ENCODE measurements at regions not wholly inside any gene's neighbourhood (a gene's known extent, or its start where the extent isn't known, plus 50 kb on each side); places are given as distances from the start of the nearest gene placed in this dataset.

DNA sequence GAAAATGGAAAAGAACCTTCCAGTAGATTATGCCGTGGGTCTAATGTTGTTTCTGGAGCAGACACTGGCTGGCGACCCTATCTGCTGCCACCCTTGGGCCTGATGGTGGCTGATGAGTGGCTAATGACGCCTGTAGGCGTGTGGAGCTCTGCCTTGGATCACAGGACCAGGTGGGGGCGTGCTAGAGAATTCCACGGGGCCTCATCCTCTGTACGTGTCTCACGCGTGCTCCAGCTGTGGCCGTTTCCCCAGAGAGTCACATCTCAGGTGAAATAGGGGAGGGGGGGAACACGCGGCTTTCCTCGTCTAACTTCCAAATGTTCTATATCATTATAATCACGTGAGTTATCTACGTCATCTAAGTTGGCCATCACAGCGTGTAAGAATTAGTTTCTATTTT lies 160.9 kb upstream of the SMIM21 start:
- DNase-seq = no peak
- H3K27me3 ChIP-seq = no peaks in the 10 kb centered on the region
- H3K4me3 ChIP-seq = no peak overlapping the region
- no peak overlapping the region for H3K9ac ChIP-seq (ENCODE audit: low read depth in 2 of 2, low read length in 2 of 2)
- H3K4me1 ChIP-seq = no peaks in the 10 kb centered on the region
- H3K36me3 ChIP-seq = no peaks in the 10 kb centered on the region
- H3K9me3 ChIP-seq = no peaks in the 10 kb centered on the region
- intact Hi-C loops (cut with DNase I) = no loop called here
- H3K27ac ChIP-seq = no peak overlapping the region
- TF ChIP-seq, protein P1, sequence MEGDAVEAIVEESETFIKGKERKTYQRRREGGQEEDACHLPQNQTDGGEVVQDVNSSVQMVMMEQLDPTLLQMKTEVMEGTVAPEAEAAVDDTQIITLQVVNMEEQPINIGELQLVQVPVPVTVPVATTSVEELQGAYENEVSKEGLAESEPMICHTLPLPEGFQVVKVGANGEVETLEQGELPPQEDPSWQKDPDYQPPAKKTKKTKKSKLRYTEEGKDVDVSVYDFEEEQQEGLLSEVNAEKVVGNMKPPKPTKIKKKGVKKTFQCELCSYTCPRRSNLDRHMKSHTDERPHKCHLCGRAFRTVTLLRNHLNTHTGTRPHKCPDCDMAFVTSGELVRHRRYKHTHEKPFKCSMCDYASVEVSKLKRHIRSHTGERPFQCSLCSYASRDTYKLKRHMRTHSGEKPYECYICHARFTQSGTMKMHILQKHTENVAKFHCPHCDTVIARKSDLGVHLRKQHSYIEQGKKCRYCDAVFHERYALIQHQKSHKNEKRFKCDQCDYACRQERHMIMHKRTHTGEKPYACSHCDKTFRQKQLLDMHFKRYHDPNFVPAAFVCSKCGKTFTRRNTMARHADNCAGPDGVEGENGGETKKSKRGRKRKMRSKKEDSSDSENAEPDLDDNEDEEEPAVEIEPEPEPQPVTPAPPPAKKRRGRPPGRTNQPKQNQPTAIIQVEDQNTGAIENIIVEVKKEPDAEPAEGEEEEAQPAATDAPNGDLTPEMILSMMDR (IDR thresholded peaks at IDR 0.05) = no peak

DNA sequence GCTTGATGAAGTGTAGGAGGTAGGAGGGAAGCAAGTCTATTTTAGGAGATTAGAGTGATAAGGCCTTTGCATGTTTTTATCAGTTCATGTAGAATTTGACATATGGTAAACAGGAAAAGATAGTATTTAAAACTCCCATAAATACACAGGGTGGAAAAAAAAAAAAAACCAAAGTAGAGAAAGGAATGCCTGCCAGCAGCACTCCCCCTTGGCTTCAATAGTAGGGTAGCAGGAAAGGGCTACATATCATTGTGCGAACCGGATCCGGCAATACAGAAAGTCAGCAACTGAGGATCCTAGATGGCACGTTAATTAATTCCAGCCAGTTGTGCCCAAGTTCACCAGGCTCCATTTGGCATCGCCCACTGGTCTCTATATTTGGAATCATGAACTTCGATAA lies 159.6 kb upstream of the SMIM21 start:
- Histone ChIP-seq H3K4me1 (no peaks in the 10 kb centered on the region), H3K27me3 (no peaks in the 10 kb centered on the region), H3K9ac (ENCODE audit: low read depth in 2 of 2, low read length in 2 of 2) (no peak overlapping the region), H3K36me3 (no peaks in the 10 kb centered on the region), H3K4me3 (no peak overlapping the region), H3K9me3 (no peaks in the 10 kb centered on the region), H3K27ac (no peak overlapping the region)
- intact Hi-C loops (cut with DNase I) = no loop called here
- TF ChIP-seq, protein P1 (IDR thresholded peaks at IDR 0.05) = no peak
- DNase-seq = no peak

DNA sequence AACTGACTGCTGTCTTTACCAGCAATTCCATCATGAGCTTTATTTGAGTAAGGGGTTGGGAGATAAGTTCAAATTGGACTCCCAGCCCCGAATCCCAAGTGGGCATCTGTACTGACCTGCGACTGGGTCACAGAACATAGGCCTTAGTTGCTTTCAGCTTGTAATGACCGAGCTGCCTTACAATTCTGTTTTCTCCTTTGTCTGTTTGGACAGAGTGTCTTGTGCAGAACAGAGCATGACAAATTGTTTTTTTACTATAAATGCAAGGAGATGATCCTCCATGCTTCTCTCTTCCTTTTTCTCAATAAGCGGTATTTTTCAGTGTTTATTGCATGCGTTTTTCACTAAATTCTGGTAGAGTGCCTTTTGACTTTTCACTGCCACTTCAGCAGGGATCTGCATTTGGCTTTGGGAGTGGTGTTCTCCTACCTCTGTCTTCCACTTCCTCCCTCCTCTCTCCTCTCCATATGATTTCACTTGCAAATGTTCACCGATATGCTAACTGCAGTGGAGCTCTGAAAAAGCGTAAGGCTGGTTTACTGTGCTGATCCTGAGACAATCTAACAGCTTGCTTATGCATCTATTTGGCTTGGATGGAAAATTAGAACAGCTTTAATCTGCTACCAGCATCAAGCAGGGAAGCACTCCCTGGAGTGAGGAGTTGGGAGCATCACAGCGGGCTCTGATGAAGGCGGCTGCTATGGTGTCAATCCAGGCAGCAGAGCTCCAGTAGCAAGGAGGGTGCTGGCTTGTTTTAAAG lies 158.8 kb upstream of the SMIM21 start:
- intact Hi-C loops (cut with DNase I) = no loop called here
- Histone ChIP-seq H3K36me3 (no peaks in the 10 kb centered on the region), H3K27me3 (no peaks in the 10 kb centered on the region), H3K27ac (no peak overlapping the region), H3K4me1 (no peaks in the 10 kb centered on the region), H3K9me3 (no peaks in the 10 kb centered on the region), H3K9ac (ENCODE audit: low read depth in 2 of 2, low read length in 2 of 2) (no peak overlapping the region), H3K4me3 (no peak overlapping the region)
- no peak for DNase-seq
- TF ChIP-seq, protein P1 (IDR thresholded peaks at IDR 0.05) = no peak

DNA sequence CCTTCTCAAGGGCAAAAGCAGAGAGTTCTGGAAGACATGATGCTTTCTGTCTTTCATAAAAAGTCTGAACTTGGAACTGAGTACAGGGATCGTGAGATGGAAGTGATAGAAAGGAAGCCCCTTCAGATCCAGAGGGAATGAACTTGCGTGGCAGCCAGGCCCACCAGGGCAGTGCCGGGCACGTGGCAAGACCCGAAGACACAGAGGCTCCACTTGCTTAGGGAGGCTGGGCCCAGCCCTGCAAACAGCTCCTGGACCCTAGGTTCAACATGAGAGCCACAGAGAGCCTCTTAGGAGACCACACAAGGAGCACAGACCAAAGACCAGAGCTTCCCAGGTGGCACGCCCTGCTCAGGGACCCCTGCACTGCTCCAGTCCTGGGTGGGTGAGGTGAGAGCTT lies 155.4 kb upstream of the SMIM21 start:
- no peak overlapping the region for H3K27ac ChIP-seq
- DNase-seq = no peak
- intact Hi-C loops (cut with DNase I) = no loop called here
- H3K9me3 ChIP-seq = no peaks in the 10 kb centered on the region
- no peak overlapping the region for H3K4me3 ChIP-seq
- no peaks in the 10 kb centered on the region for H3K36me3 ChIP-seq
- TF ChIP-seq, protein P1 (IDR thresholded peaks at IDR 0.05) = no peak
- H3K27me3 ChIP-seq = no peaks in the 10 kb centered on the region
- H3K4me1 ChIP-seq = no peaks in the 10 kb centered on the region
- no peak overlapping the region for H3K9ac ChIP-seq (ENCODE audit: low read depth in 2 of 2, low read length in 2 of 2)

DNA sequence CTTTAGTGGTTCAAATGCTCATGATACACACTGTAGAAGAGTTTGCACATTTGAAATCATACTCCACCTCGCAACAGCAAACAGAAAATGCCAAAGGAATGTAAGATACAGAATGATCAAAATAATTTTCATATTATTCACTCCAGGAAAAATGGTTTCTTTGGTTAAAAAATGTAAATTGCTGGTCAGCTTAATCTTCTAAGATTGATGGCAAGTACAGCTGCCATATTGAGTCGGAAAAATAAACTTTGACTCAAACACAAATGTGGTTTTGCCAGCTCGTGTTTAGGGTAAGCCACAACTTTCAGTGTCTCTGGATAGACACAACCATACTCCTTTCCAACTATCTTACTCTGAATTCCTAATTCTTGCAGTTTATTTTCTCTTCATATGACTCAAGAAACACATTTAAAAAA lies 154.9 kb upstream of the SMIM21 start:
- intact Hi-C loops (cut with DNase I) = no loop called here
- TF ChIP-seq, protein P1 (IDR thresholded peaks at IDR 0.05) = no peak
- no peaks in the 10 kb centered on the region for H3K36me3 ChIP-seq

More for the DNA sequence above, 154.9 kb upstream of the SMIM21 start:
- no peak for DNase-seq
- no peak overlapping the region for H3K9ac ChIP-seq (ENCODE audit: low read depth in 2 of 2, low read length in 2 of 2)
- H3K4me1 ChIP-seq = no peaks in the 10 kb centered on the region
- H3K27ac ChIP-seq = no peak overlapping the region
- H3K9me3 ChIP-seq = no peaks in the 10 kb centered on the region
- no peak overlapping the region for H3K4me3 ChIP-seq
- no peaks in the 10 kb centered on the region for H3K27me3 ChIP-seq
